SU-DHL-6 (cell line): ENCODE measurements at regions not wholly inside any gene's neighbourhood (a gene's known extent, or its start where the extent isn't known, plus 50 kb on each side); places are given as distances from the start of the nearest gene placed in this dataset.
"Not testable (repeated sequence)": the region's sequence is repeated elsewhere in the genome, so short reads cannot be mapped to it uniquely, and the experiment has no call there.

ENCODE experiments used
- H2AFZ ChIP-seq: fragments of 200-600 bp; sonication (generic); 2 replicates; pipeline ENCODE4 v1.6.1; 2014; ENCODE audit warnings: low read depth, mild to moderate bottlenecking, moderate library complexity, mixed read lengths, antibody characterized with exemption, low read length; ENCODE audit not compliant: severe bottlenecking
- H3F3A ChIP-seq: fragments of 200-600 bp; shearing (Covaris generic); 2 replicates; pipeline ENCODE4 v1.6.0; 2016; ENCODE audit warnings: antibody characterized with exemption, mild to moderate bottlenecking; ENCODE audit not compliant: insufficient read depth
- H3K27ac ChIP-seq: fragments of 200-600 bp; sonication (generic); 2 replicates; pipeline ENCODE4 v1.5.1; 2016; ENCODE audit warnings: low read depth, mild to moderate bottlenecking, low read length, moderate library complexity, mixed read lengths
- H3K27me3 ChIP-seq: fragments of 200-600 bp; sonication (generic), shearing (Covaris generic); 2 replicates; pipeline ENCODE4 v1.6.0; 2014; ENCODE audit warnings: mild to moderate bottlenecking, low read length
- H3K36me3 ChIP-seq: fragments of 200-600 bp; sonication (generic); 2 replicates; pipeline ENCODE4 v1.6.1; 2014; ENCODE audit warnings: mild to moderate bottlenecking, low read length, mixed read lengths
- H3K4me2 ChIP-seq: fragments of 300-600, 200-600 bp; shearing (Covaris generic), sonication (generic); 2 replicates; pipeline ENCODE4 v1.6.0; 2014; ENCODE audit warnings: low read length, low read depth, mild to moderate bottlenecking; ENCODE audit not compliant: poor library complexity, severe bottlenecking
- H3K4me3 ChIP-seq: fragments of 200-600 bp; sonication (generic); 2 replicates; pipeline ENCODE4 v1.5.1; 2014; ENCODE audit warnings: antibody characterized with exemption, low read length, mild to moderate bottlenecking, mixed read lengths; ENCODE audit not compliant: insufficient read depth, poor library complexity, severe bottlenecking
- H3K79me2 ChIP-seq: fragments of 200-600 bp; sonication (generic); 2 replicates; pipeline ENCODE4 v1.6.1; 2014; ENCODE audit warnings: mild to moderate bottlenecking, low read length, moderate library complexity; ENCODE audit not compliant: insufficient read depth
- H3K9ac ChIP-seq: fragments of 200-600 bp; sonication (generic); 2 replicates; pipeline ENCODE4 v1.7.0; 2014; ENCODE audit warnings: mild to moderate bottlenecking, low read length
- H3K9me2 ChIP-seq: fragments of 200-600 bp; sonication (generic); replicated peaks from 2 replicates; pipeline ENCODE4 v1.6.1; 2014; ENCODE audit warnings: low read length; ENCODE audit not compliant: insufficient read depth
- H3K9me3 ChIP-seq: fragments of 200-600 bp; sonication (generic); 2 replicates; pipeline ENCODE4 v1.6.1; 2014; ENCODE audit warnings: low read length, mixed read lengths; ENCODE audit not compliant: insufficient read depth
- H4K20me1 ChIP-seq: fragments of 200-600 bp; sonication (generic); 2 replicates; pipeline ENCODE4 v1.6.1; 2014; ENCODE audit warnings: low read depth, mild to moderate bottlenecking, antibody characterized with exemption, low read length, moderate library complexity, mixed read lengths
- EZH2phosphoT487 ChIP-seq: fragments of 200-600 bp; sonication (generic), shearing (Covaris generic); conservative IDR thresholded peaks from 2 replicates; pipeline ENCODE4 v1.6.1; 2018; ENCODE audit warnings: mild to moderate bottlenecking, antibody characterized with exemption, low read length, moderate library complexity, mixed read lengths
- TF ChIP-seq, protein P1 (sequence below): fragments of 200-600 bp; sonication (generic); IDR thresholded peaks from one replicate; pipeline ENCODE4 v1.5.1; 2017; ENCODE audit warnings: antibody characterized with exemption, mild to moderate bottlenecking, low read length, moderate library complexity; ENCODE audit not compliant: insufficient read depth, poor library complexity, severe bottlenecking

DNA sequence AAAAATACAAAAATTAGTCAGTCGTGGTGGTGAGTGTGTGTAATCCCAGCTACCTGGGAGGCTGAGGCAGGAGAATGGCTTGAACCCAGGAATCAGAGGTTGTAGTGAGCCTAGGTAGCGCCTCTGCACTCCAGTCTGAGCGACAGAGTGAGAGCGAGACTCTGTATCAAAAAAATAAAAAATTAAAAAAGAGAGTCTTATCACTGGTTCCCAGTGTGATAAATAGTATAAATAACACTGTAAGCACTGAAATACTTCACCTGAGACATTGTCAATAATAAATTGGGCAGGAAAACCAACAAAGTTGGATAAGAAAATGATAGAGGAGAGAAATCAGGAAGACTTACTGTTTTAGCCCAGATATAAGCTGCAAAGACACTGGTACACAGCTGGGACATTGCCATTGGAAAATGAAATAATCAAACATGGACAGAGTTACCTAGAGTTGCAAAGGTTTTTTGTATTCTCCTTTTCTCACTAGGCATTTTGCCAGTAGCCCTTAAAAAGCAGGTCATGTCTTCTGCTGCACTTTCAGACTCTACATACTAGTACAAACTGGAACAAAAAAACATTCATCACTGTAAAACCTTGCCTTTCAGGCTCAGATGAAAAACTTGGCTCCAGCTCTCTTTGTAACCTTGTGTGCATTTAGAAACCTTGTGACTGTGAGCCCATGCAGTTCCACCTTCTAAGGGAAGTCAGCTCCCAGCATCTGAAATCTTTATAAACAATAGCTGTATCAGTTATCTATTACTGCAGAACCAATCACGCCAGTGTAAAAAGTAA, 55.0 kb upstream of the PPP1R2C start:
- Histone ChIP-seq H4K20me1 (no peaks in the 10 kb centered on the region), H3K9me3 (no peaks in the 10 kb centered on the region), H3K9ac (no peak overlapping the region), H3K4me3 (no peak overlapping the region), H3K27me3 (no peaks in the 10 kb centered on the region), H3F3A (no peaks in the 10 kb centered on the region), H3K79me2 (no peaks in the 10 kb centered on the region), H3K4me2 (no peak overlapping the region), H3K36me3 (no peaks in the 10 kb centered on the region), H2AFZ (no peak overlapping the region), H3K27ac (no peak overlapping the region), H3K9me2 (no peaks in the 10 kb centered on the region)
- TF ChIP-seq, protein P1, sequence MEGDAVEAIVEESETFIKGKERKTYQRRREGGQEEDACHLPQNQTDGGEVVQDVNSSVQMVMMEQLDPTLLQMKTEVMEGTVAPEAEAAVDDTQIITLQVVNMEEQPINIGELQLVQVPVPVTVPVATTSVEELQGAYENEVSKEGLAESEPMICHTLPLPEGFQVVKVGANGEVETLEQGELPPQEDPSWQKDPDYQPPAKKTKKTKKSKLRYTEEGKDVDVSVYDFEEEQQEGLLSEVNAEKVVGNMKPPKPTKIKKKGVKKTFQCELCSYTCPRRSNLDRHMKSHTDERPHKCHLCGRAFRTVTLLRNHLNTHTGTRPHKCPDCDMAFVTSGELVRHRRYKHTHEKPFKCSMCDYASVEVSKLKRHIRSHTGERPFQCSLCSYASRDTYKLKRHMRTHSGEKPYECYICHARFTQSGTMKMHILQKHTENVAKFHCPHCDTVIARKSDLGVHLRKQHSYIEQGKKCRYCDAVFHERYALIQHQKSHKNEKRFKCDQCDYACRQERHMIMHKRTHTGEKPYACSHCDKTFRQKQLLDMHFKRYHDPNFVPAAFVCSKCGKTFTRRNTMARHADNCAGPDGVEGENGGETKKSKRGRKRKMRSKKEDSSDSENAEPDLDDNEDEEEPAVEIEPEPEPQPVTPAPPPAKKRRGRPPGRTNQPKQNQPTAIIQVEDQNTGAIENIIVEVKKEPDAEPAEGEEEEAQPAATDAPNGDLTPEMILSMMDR = no peak
- TF ChIP-seq EZH2phosphoT487 = no peak

DNA sequence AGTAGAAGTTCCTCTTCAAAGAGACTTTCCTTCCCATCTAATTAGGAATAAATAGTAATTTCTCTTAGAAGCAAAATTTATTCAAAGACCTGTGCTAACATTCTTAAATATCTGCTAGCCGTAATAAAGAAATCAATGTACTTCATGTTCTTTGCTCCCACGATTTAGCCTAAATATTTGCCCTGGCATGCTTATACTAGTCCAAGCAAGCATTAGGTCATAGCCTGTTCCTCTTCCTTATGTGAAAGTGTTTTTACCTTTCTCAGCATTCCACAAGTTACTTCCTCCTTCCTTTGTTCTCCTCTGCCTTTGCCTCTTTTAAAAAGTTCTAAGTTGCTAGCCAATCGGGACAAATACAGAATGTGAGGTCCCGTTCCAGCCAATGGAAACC, 55.6 kb upstream of the PPP1R2C start:
- not testable (repeated sequence) for H2AFZ ChIP-seq, H4K20me1 ChIP-seq, H3K27me3 ChIP-seq, H3K36me3 ChIP-seq, H3K27ac ChIP-seq, H3K4me2 ChIP-seq, H3K9me2 ChIP-seq, H3K9ac ChIP-seq, H3K9me3 ChIP-seq, H3K4me3 ChIP-seq, H3K79me2 ChIP-seq, H3F3A ChIP-seq

DNA sequence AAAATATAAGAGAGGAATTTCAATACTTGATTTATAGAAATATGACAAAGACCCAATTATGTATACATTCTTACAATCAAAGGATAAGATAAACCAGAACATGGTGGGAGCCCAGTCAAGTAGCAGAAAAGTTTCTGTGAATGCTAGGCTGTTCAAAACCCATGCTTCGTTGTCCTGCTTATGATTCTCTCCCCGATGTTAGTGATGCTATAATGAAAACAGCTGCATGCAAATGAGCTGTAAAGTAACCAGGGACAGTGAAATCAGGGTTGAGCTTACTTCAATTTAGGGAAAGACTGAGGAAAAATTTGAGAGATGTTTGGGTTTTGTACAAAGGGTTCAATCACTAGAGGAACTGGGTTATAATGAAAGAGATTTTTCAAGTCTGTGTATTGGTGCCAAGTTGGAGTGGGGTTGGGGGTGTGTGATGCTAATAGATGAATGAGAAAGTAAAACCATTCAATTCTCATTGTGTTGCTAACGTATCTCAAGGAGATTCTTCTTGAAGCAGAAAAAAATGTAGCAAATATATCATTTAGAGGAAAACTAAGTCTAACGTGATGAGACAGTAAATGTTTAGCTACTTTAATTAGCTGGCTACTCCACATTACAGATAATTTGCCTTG, 59.3 kb upstream of the PPP1R2C start:
- Histone ChIP-seq H3K9ac (no peak overlapping the region), H3K4me2 (no peak overlapping the region), H3F3A (no peaks in the 10 kb centered on the region), H3K36me3 (no peaks in the 10 kb centered on the region), H3K4me3 (no peak overlapping the region), H3K27ac (no peak overlapping the region), H2AFZ (peak overlapping the region; percentile 41), H3K9me2 (no peaks in the 10 kb centered on the region), H3K27me3 (no peaks in the 10 kb centered on the region), H3K9me3 (no peaks in the 10 kb centered on the region), H3K79me2 (no peaks in the 10 kb centered on the region), H4K20me1 (no peaks in the 10 kb centered on the region)
- TF ChIP-seq, protein P1 = no peak
- no peak for TF ChIP-seq EZH2phosphoT487

DNA sequence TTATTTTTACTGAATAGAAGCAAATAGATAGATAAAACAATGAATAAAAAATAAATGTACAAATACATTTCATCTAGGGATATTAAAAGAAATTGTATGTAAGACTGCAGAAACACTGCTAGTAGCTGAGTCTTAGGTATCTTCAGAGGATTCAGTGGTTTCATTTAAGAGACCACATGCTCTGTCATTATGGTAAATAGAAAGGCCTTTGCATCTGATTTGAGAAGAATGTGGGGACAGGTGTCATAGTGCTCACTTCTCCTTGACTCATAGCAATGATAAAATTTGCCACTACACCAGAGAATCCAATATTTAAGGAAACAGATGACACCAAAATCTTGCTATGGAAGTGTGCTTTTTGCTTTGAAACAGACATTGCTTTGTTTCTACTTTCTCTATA, 59.8 kb upstream of the PPP1R2C start:
- Histone ChIP-seq H3K27me3 (no peaks in the 10 kb centered on the region), H3K79me2 (no peaks in the 10 kb centered on the region), H2AFZ (peak overlapping the region; percentile 41), H4K20me1 (no peaks in the 10 kb centered on the region), H3K36me3 (no peaks in the 10 kb centered on the region), H3K4me3 (no peak overlapping the region), H3K9me2 (no peaks in the 10 kb centered on the region), H3K9me3 (no peaks in the 10 kb centered on the region), H3K27ac (no peak overlapping the region), H3K9ac (no peak overlapping the region), H3F3A (no peaks in the 10 kb centered on the region), H3K4me2 (no peak overlapping the region)
- TF ChIP-seq EZH2phosphoT487 = no peak
- TF ChIP-seq, protein P1 = no peak
